ENCODE measurements at regions not wholly inside any gene's neighbourhood (a gene's known extent, or its start where the extent isn't known, plus 50 kb on each side); places are given as distances from the start of the nearest gene placed in this dataset.

GRCh38 chr1:232328486-232329102 lies 301.3 kb downstream of the SIPA1L2 start:
- ChIA-PET POLR2A (no interaction called here), CTCF (no interaction called here)
- no peak for DNase-seq (ENCODE audit: extremely low spot score)
- TF ChIP-seq ELF4 (IDR thresholded peaks at IDR 0.05): no peak
- TF ChIP-seq FOXM1 (IDR thresholded peaks at IDR 0.05; ENCODE audit: borderline replicate concordance): no peak
- no peak for TF ChIP-seq NFRKB (IDR thresholded peaks at IDR 0.05)
- TF ChIP-seq CTBP1 (IDR thresholded peaks at IDR 0.05; ENCODE audit: borderline replicate concordance): no peak
- TF ChIP-seq FOXK2 (IDR thresholded peaks at IDR 0.05): no peak
- TF ChIP-seq SUZ12 (IDR thresholded peaks at IDR 0.05): no peak
- TF ChIP-seq ZNF384 (IDR thresholded peaks at IDR 0.05): no peak
- TF ChIP-seq BHLHE40 (IDR thresholded peaks at IDR 0.05; ENCODE audit: borderline replicate concordance): no peak
- no peak for TF ChIP-seq HDGF (IDR thresholded peaks at IDR 0.05; ENCODE audit: borderline replicate concordance)
- TF ChIP-seq LEF1 (IDR thresholded peaks at IDR 0.05; ENCODE audit: borderline replicate concordance): no peak
- no peak for TF ChIP-seq L3MBTL2 (conservative IDR thresholded peaks at IDR 0.05)
- no peak for TF ChIP-seq SP1 (IDR thresholded peaks at IDR 0.05)
- TF ChIP-seq PKNOX1 (IDR thresholded peaks at IDR 0.05): no peak
- TF ChIP-seq FOXA1 (IDR thresholded peaks at IDR 0.05): no peak
- TF ChIP-seq ARNT (IDR thresholded peaks at IDR 0.05): no peak
- TF ChIP-seq TARDBP (IDR thresholded peaks at IDR 0.05): no peak

GRCh38 chr1:232327899-232328298 lies 302.0 kb downstream of the SIPA1L2 start:
- POLR2A ChIA-PET: no interaction called here
- CTCF ChIA-PET: no interaction called here
- TF ChIP-seq HDGF (IDR thresholded peaks at IDR 0.05; ENCODE audit: borderline replicate concordance) (no peak), CTBP1 (IDR thresholded peaks at IDR 0.05; ENCODE audit: borderline replicate concordance) (no peak), PKNOX1 (IDR thresholded peaks at IDR 0.05) (no peak), TARDBP (IDR thresholded peaks at IDR 0.05) (no peak)
- no peak for DNase-seq (ENCODE audit: extremely low spot score)

GRCh38 chr1:232327269-232327668 lies 302.7 kb downstream of the SIPA1L2 start:
- CTCF ChIA-PET: no interaction called here
- TF ChIP-seq SP1 (IDR thresholded peaks at IDR 0.05): no peak
- no peak for TF ChIP-seq NFRKB (IDR thresholded peaks at IDR 0.05)
- TF ChIP-seq HDGF (IDR thresholded peaks at IDR 0.05; ENCODE audit: borderline replicate concordance): no peak
- TF ChIP-seq TARDBP (IDR thresholded peaks at IDR 0.05): no peak
- TF ChIP-seq LEF1 (IDR thresholded peaks at IDR 0.05; ENCODE audit: borderline replicate concordance): no peak
- no peak for TF ChIP-seq CTBP1 (IDR thresholded peaks at IDR 0.05; ENCODE audit: borderline replicate concordance)
- TF ChIP-seq ZNF384 (IDR thresholded peaks at IDR 0.05): no peak
- no peak for TF ChIP-seq BHLHE40 (IDR thresholded peaks at IDR 0.05; ENCODE audit: borderline replicate concordance)
- TF ChIP-seq L3MBTL2 (conservative IDR thresholded peaks at IDR 0.05): no peak
- no peak for TF ChIP-seq FOXA1 (IDR thresholded peaks at IDR 0.05)
- TF ChIP-seq FOXK2 (IDR thresholded peaks at IDR 0.05): no peak
- TF ChIP-seq SUZ12 (IDR thresholded peaks at IDR 0.05): no peak
- TF ChIP-seq ELF4 (IDR thresholded peaks at IDR 0.05): no peak
- TF ChIP-seq ARNT (IDR thresholded peaks at IDR 0.05): no peak
- no peak for TF ChIP-seq FOXM1 (IDR thresholded peaks at IDR 0.05; ENCODE audit: borderline replicate concordance)
- TF ChIP-seq PKNOX1 (IDR thresholded peaks at IDR 0.05): no peak
- DNase-seq (ENCODE audit: extremely low spot score): no peak
- POLR2A ChIA-PET: no interaction called here

GRCh38 chr1:232322162-232322734 lies 307.7 kb downstream of the SIPA1L2 start:
- CTCF ChIA-PET: no interaction called here
- POLR2A ChIA-PET: no interaction called here
- no peak for DNase-seq (ENCODE audit: extremely low spot score)
- TF ChIP-seq FOXM1 (IDR thresholded peaks at IDR 0.05; ENCODE audit: borderline replicate concordance) (no peak), CTBP1 (IDR thresholded peaks at IDR 0.05; ENCODE audit: borderline replicate concordance) (no peak), SP1 (IDR thresholded peaks at IDR 0.05) (no peak), TARDBP (IDR thresholded peaks at IDR 0.05) (no peak), ELF4 (IDR thresholded peaks at IDR 0.05) (no peak), LEF1 (IDR thresholded peaks at IDR 0.05; ENCODE audit: borderline replicate concordance) (no peak), PKNOX1 (IDR thresholded peaks at IDR 0.05) (no peak), ARNT (IDR thresholded peaks at IDR 0.05) (no peak), FOXK2 (IDR thresholded peaks at IDR 0.05) (no peak), NFRKB (IDR thresholded peaks at IDR 0.05) (no peak), L3MBTL2 (conservative IDR thresholded peaks at IDR 0.05) (no peak), HDGF (IDR thresholded peaks at IDR 0.05; ENCODE audit: borderline replicate concordance) (no peak), BHLHE40 (IDR thresholded peaks at IDR 0.05; ENCODE audit: borderline replicate concordance) (no peak), ZNF384 (IDR thresholded peaks at IDR 0.05) (no peak), SUZ12 (IDR thresholded peaks at IDR 0.05) (no peak), FOXA1 (IDR thresholded peaks at IDR 0.05) (no peak)

- TF ChIP-seq FOXA1 (IDR thresholded peaks at IDR 0.05): no peak
- no peak for TF ChIP-seq HDGF (IDR thresholded peaks at IDR 0.05; ENCODE audit: borderline replicate concordance)
- TF ChIP-seq CTBP1 (IDR thresholded peaks at IDR 0.05; ENCODE audit: borderline replicate concordance): no peak
- no peak for TF ChIP-seq ARNT (IDR thresholded peaks at IDR 0.05)
- no peak for TF ChIP-seq FOXK2 (IDR thresholded peaks at IDR 0.05)
- no peak for TF ChIP-seq SP1 (IDR thresholded peaks at IDR 0.05)
- no peak for TF ChIP-seq NFRKB (IDR thresholded peaks at IDR 0.05)
- TF ChIP-seq ELF4 (IDR thresholded peaks at IDR 0.05): no peak
- no peak for TF ChIP-seq ZNF384 (IDR thresholded peaks at IDR 0.05)
- no peak for TF ChIP-seq LEF1 (IDR thresholded peaks at IDR 0.05; ENCODE audit: borderline replicate concordance)
- CTCF ChIA-PET: interaction anchor here (1.2 kb wide), 1 partner anchor 12 kb away, joined by 4 read pairs; no protein-coding TSS in a partner anchor
- POLR2A ChIA-PET: no interaction called here
- no peak for DNase-seq (ENCODE audit: extremely low spot score)
These were observed 310.3 kb downstream of the SIPA1L2 start for GRCh38 chr1:232319518-232320210.
